GM18867 (cell line): ENCODE measurements at regions not wholly inside any gene's neighbourhood (a gene's known extent, or its start where the extent isn't known, plus 50 kb on each side); places are given as distances from the start of the nearest gene placed in this dataset.

Experiments
- ATAC-seq: cut with Tn5 transposase; IDR thresholded peaks from one replicate; pipeline ENCODE4 v1.9.1; 2021; ENCODE audit warnings: mild to moderate bottlenecking, moderate library complexity; ENCODE audit not compliant: unreplicated experiment

- no peak for ATAC-seq
Observed at GRCh38 chr6:14187406-14187805, 69.8 kb downstream of the CD83 start.

- no peak for ATAC-seq
Observed at GRCh38 chr6:14189074-14189473, 71.5 kb downstream of the CD83 start.

GRCh38 chr6:14190191-14190928 lies 72.8 kb downstream of the CD83 start:
- no peak for ATAC-seq

- no peak for ATAC-seq
Observed at GRCh38 chr6:14190929-14191224, 73.3 kb downstream of the CD83 start.

- ATAC-seq: no peak
Observed at GRCh38 chr6:14191761-14192160, 74.2 kb downstream of the CD83 start.

GRCh38 chr6:14192216-14192788 lies 74.7 kb downstream of the CD83 start:
- no peak for ATAC-seq

GRCh38 chr6:14193524-14193923 lies 76.0 kb downstream of the CD83 start:
- ATAC-seq: no peak

- no peak for ATAC-seq
Observed at GRCh38 chr6:14194483-14194882, 76.9 kb downstream of the CD83 start.

GRCh38 chr6:14194976-14195375 lies 77.4 kb downstream of the CD83 start:
- ATAC-seq: no peak

GRCh38 chr6:14196026-14196425 lies 78.5 kb downstream of the CD83 start:
- no peak for ATAC-seq

- no peak for ATAC-seq
Observed at GRCh38 chr6:14197118-14197517, 79.5 kb downstream of the CD83 start.

GRCh38 chr6:14200047-14200446 lies 82.5 kb downstream of the CD83 start:
- no peak for ATAC-seq

GRCh38 chr6:14202947-14203346 lies 85.4 kb downstream of the CD83 start:
- ATAC-seq: no peak

- no peak for ATAC-seq
Observed at GRCh38 chr6:14206391-14206790, 88.8 kb downstream of the CD83 start.

- ATAC-seq: no peak
Observed at GRCh38 chr6:14207448-14207847, 89.9 kb downstream of the CD83 start.

GRCh38 chr6:14209000-14209399 lies 91.4 kb downstream of the CD83 start:
- no peak for ATAC-seq

GRCh38 chr6:14210077-14210476 lies 92.5 kb downstream of the CD83 start:
- no peak for ATAC-seq

GRCh38 chr6:14210663-14211561 lies 93.3 kb downstream of the CD83 start:
- peak; percentile 94 for ATAC-seq

- no peak for ATAC-seq
Observed at GRCh38 chr6:14211562-14211942, 94.0 kb downstream of the CD83 start.

- no peak for ATAC-seq
Observed at GRCh38 chr6:14212020-14212419, 94.4 kb downstream of the CD83 start.

GRCh38 chr6:14212632-14213031 lies 95.1 kb downstream of the CD83 start:
- no peak for ATAC-seq
